GM23338 (cell line): ENCODE measurements at regions not wholly inside any gene's neighbourhood (a gene's known extent, or its start where the extent isn't known, plus 50 kb on each side); places are given as distances from the start of the nearest gene placed in this dataset.

ENCODE experiments used
- ATAC-seq: fragments of 200-7000 bp; cut with Tn5 transposase; 3 replicates; pipeline ENCODE4 v1.9.1; 2020
- DNase-seq: peaks from one replicate; pipeline ENCODE4 v3.0.0-alpha.2; 2015; ENCODE audit warnings: low spot score
- H2AFZ ChIP-seq: fragments of 200-600 bp; sonication (generic); 2 replicates; pipeline ENCODE4 v1.8.0; 2016; ENCODE audit warnings: antibody characterized with exemption, mild to moderate bottlenecking, moderate library complexity
- H3F3A ChIP-seq: fragments of 200-600 bp; sonication (generic); replicated peaks from 2 replicates; pipeline ENCODE4 v1.8.0; 2017; ENCODE audit warnings: antibody characterized with exemption, mixed run types, low read depth
- H3K27ac ChIP-seq: fragments of 200-600 bp; sonication (generic); 2 replicates; pipeline ENCODE4 v1.6.1; 2016; ENCODE audit warnings: low read depth
- H3K27me3 ChIP-seq: fragments of 200-600 bp; sonication (generic); 2 replicates; pipeline ENCODE4 v1.8.0; 2016; ENCODE audit warnings: mild to moderate bottlenecking, mixed run types, moderate library complexity; ENCODE audit not compliant: insufficient read depth
- H3K36me3 ChIP-seq: fragments of 200-600 bp; sonication (generic); 2 replicates; pipeline ENCODE4 v1.8.0; 2016; ENCODE audit warnings: mild to moderate bottlenecking; ENCODE audit not compliant: insufficient read depth
- H3K4me1 ChIP-seq: fragments of 200-600 bp; sonication (generic); 2 replicates; pipeline ENCODE4 v1.8.0; 2016; ENCODE audit warnings: mild to moderate bottlenecking, moderate library complexity; ENCODE audit not compliant: insufficient read depth
- H3K4me2 ChIP-seq: fragments of 200-600 bp; sonication (generic); 2 replicates; pipeline ENCODE4 v1.7.1; 2017; ENCODE audit warnings: mixed run types
- H3K4me3 ChIP-seq: fragments of 200-600 bp; sonication (generic); 2 replicates; pipeline ENCODE4 v1.6.1; 2016; ENCODE audit warnings: mixed run types
- H3K79me2 ChIP-seq: fragments of 200-600 bp; sonication (generic); replicated peaks from 2 replicates; pipeline ENCODE4 v1.8.0; 2017; ENCODE audit warnings: mild to moderate bottlenecking; ENCODE audit not compliant: insufficient read depth
- H3K9me2 ChIP-seq: fragments of 200-600 bp; sonication (generic); 2 replicates; pipeline ENCODE4 v1.8.0; 2017; ENCODE audit not compliant: insufficient read depth
- H4K20me1 ChIP-seq: fragments of 200-600 bp; sonication (generic); replicated peaks from 2 replicates; pipeline ENCODE4 v1.8.0; 2017; ENCODE audit warnings: mild to moderate bottlenecking; ENCODE audit not compliant: insufficient read depth
- H3K27ac Mint-ChIP-seq: 2 replicates; pipeline ENCODE4 v1.8.0; 2020; ENCODE audit warnings: inconsistent platforms, mild to moderate bottlenecking, moderate library complexity, mixed read lengths
- H3K27me3 Mint-ChIP-seq: 3 replicates; pipeline ENCODE4 v1.8.0; 2022; ENCODE audit warnings: low read depth, mild to moderate bottlenecking, moderate library complexity, mixed read lengths, inconsistent platforms; ENCODE audit not compliant: insufficient read depth, poor library complexity
- H3K36me3 Mint-ChIP-seq: 3 replicates; pipeline ENCODE4 v1.8.0; 2021; ENCODE audit warnings: low read depth, mild to moderate bottlenecking, inconsistent platforms, moderate library complexity, mixed read lengths
- H3K4me1 Mint-ChIP-seq: 3 replicates; pipeline ENCODE4 v1.8.0; 2020; ENCODE audit warnings: mild to moderate bottlenecking, inconsistent platforms, mixed read lengths
- H3K4me3 Mint-ChIP-seq: 3 replicates; pipeline ENCODE4 v1.8.0; 2021; ENCODE audit warnings: moderate library complexity, mild to moderate bottlenecking, inconsistent platforms, mixed read lengths
- H3K9me3 Mint-ChIP-seq: 3 replicates; pipeline ENCODE4 v1.8.0; 2020; ENCODE audit warnings: moderate library complexity, mild to moderate bottlenecking, inconsistent platforms, mixed read lengths
- CTCF ChIP-seq, 2 experiments: fragments of 200-600 bp in 1 of 2; sonication (generic) in 1 of 2; conservative IDR thresholded peaks; 2 replicates each; pipeline versions ENCODE4 v1.5.1 to v1.6.1; 2016 to 2017; ENCODE audit warnings: antibody characterized with exemption in 2 of 2, low read depth in 2 of 2, mild to moderate bottlenecking in 2 of 2, moderate library complexity in 1 of 2
- EZH2 ChIP-seq: fragments of 200-600 bp; sonication (generic); IDR thresholded peaks from one replicate; pipeline ENCODE4 v1.8.0; 2017; ENCODE audit warnings: antibody characterized with exemption, mild to moderate bottlenecking, low read depth; ENCODE audit not compliant: unreplicated experiment
- EZH2phosphoT487 ChIP-seq: fragments of 200-600 bp; sonication (generic); IDR thresholded peaks from one replicate; pipeline ENCODE4 v1.8.1; 2018; ENCODE audit warnings: antibody characterized with exemption; ENCODE audit not compliant: unreplicated experiment
- JUNB ChIP-seq: IDR thresholded peaks from one replicate; pipeline ENCODE4 v1.6.1; 2016; ENCODE audit warnings: antibody characterized with exemption; ENCODE audit not compliant: unreplicated experiment
- NANOG ChIP-seq: IDR thresholded peaks from 2 replicates; pipeline ENCODE4 v1.6.1; 2016; ENCODE audit warnings: antibody characterized with exemption, borderline replicate concordance
- POLR2AphosphoS5 ChIP-seq: IDR thresholded peaks from 2 replicates; pipeline ENCODE4 v1.6.1; 2016; ENCODE audit warnings: antibody characterized with exemption, low read depth
- ZNF114 ChIP-seq: fragments of 250-450 bp; sonication (Bioruptor Pico); IDR thresholded peaks from 2 replicates; pipeline ENCODE4 v1.5.0; 2020; ENCODE audit warnings: mild to moderate bottlenecking, moderate library complexity
- ZNF331 ChIP-seq: fragments of 250-450 bp; sonication (Bioruptor Pico); IDR thresholded peaks from 2 replicates; pipeline ENCODE4 v1.5.0; 2020; ENCODE audit warnings: low read depth, mild to moderate bottlenecking, moderate library complexity
- ZNF462 ChIP-seq: fragments of 250-450 bp; sonication (Bioruptor Pico); IDR thresholded peaks from 2 replicates; pipeline ENCODE4 v1.5.0; 2020; ENCODE audit warnings: mild to moderate bottlenecking, moderate library complexity
- TF ChIP-seq, protein P1 (sequence below): IDR thresholded peaks from one replicate; pipeline ENCODE4 v1.6.1; 2018; ENCODE audit warnings: antibody characterized with exemption; ENCODE audit not compliant: unreplicated experiment
- TF ChIP-seq, protein P2 (sequence below): IDR thresholded peaks from 2 replicates; pipeline ENCODE4 v1.6.1; 2016; ENCODE audit warnings: antibody characterized with exemption

GRCh38 chr2:12163866-12164265, 417.4 kb downstream of the LPIN1 start:
- Histone ChIP-seq H3K9me2 (no peaks in the 10 kb centered on the region), H2AFZ (no peak overlapping the region), H3K27me3 (no peaks in the 10 kb centered on the region), H3K4me2 (no peak overlapping the region), H3K27ac (no peak overlapping the region), H3K4me3 (no peak overlapping the region), H4K20me1 (no peaks in the 10 kb centered on the region), H3K36me3 (no peaks in the 10 kb centered on the region), H3K4me1 (no peaks in the 10 kb centered on the region), H3F3A (no peaks in the 10 kb centered on the region), H3K79me2 (no peaks in the 10 kb centered on the region)
- no peak for ATAC-seq
- no peak for DNase-seq
- TF ChIP-seq ZNF331 (CRISPR knock-in tag) (no peak), NANOG (no peak), ZNF114 (no peak), POLR2AphosphoS5 (no peak), EZH2 (no peak), EZH2phosphoT487 (no peak), CTCF (conservative IDR thresholded peaks at IDR 0.05; ENCODE audit: low read depth in 2 of 2) (no peak), JUNB (no peak), ZNF462 (CRISPR knock-in tag) (no peak)
- TF ChIP-seq, protein P1, sequence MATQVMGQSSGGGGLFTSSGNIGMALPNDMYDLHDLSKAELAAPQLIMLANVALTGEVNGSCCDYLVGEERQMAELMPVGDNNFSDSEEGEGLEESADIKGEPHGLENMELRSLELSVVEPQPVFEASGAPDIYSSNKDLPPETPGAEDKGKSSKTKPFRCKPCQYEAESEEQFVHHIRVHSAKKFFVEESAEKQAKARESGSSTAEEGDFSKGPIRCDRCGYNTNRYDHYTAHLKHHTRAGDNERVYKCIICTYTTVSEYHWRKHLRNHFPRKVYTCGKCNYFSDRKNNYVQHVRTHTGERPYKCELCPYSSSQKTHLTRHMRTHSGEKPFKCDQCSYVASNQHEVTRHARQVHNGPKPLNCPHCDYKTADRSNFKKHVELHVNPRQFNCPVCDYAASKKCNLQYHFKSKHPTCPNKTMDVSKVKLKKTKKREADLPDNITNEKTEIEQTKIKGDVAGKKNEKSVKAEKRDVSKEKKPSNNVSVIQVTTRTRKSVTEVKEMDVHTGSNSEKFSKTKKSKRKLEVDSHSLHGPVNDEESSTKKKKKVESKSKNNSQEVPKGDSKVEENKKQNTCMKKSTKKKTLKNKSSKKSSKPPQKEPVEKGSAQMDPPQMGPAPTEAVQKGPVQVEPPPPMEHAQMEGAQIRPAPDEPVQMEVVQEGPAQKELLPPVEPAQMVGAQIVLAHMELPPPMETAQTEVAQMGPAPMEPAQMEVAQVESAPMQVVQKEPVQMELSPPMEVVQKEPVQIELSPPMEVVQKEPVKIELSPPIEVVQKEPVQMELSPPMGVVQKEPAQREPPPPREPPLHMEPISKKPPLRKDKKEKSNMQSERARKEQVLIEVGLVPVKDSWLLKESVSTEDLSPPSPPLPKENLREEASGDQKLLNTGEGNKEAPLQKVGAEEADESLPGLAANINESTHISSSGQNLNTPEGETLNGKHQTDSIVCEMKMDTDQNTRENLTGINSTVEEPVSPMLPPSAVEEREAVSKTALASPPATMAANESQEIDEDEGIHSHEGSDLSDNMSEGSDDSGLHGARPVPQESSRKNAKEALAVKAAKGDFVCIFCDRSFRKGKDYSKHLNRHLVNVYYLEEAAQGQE: no peak
- TF ChIP-seq, protein P2, sequence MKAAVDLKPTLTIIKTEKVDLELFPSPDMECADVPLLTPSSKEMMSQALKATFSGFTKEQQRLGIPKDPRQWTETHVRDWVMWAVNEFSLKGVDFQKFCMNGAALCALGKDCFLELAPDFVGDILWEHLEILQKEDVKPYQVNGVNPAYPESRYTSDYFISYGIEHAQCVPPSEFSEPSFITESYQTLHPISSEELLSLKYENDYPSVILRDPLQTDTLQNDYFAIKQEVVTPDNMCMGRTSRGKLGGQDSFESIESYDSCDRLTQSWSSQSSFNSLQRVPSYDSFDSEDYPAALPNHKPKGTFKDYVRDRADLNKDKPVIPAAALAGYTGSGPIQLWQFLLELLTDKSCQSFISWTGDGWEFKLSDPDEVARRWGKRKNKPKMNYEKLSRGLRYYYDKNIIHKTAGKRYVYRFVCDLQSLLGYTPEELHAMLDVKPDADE: no peak
- Mint-ChIP-seq H3K9me3 (peaks cover 4% of the 10 kb centered on the region; the same call in 1 of the 3 replicates), H3K4me3 (no peak overlapping the region), H3K36me3 (no peaks in the 10 kb centered on the region), H3K4me1 (no peaks in the 10 kb centered on the region; the same call in 1 of the 3 replicates), H3K27ac (no peak overlapping the region), H3K27me3 (peaks cover 4% of the 10 kb centered on the region)
